Keratinocyte (primary cell): ENCODE measurements at regions not wholly inside any gene's neighbourhood (a gene's known extent, or its start where the extent isn't known, plus 50 kb on each side); places are given as distances from the start of the nearest gene placed in this dataset.
"Not testable (repeated sequence)": the region's sequence is repeated elsewhere in the genome, so short reads cannot be mapped to it uniquely, and the experiment has no call there.

Experiments used
- DNase-seq: peaks from one replicate; pipeline ENCODE4 v3.0.0-alpha.2; 2011; ENCODE audit warnings: low read depth, missing footprints, low spot score
- FAIRE-seq: peaks from 2 replicates; lab custom pipeline; 2011; peaks lifted over from hg19 to GRCh38; lab: Jason Lieb, UNC
- H2AFZ ChIP-seq: 2 replicates; pipeline ENCODE4 v1.6.0; 2012; ENCODE audit warnings: low read length, control low read depth, inconsistent platforms; ENCODE audit not compliant: control insufficient read depth
- H3K27ac ChIP-seq: 2 replicates; pipeline ENCODE4 v1.5.1; 2011; ENCODE audit warnings: low read length; ENCODE audit not compliant: control insufficient read depth, insufficient read depth
- H3K27me3 ChIP-seq: 3 replicates; pipeline ENCODE4 v1.6.0; 2011; ENCODE audit warnings: low read length; ENCODE audit not compliant: control insufficient read depth, insufficient read depth; ENCODE audit errors: extremely low read depth
- H3K36me3 ChIP-seq, 2 experiments: 2 replicates in 1 of 2; 3 replicates in 1 of 2; pipeline ENCODE4 v1.5.1; 2011; ENCODE audit warnings: low read length in 2 of 2, mild to moderate bottlenecking in 1 of 2; ENCODE audit not compliant: control insufficient read depth in 2 of 2, insufficient read depth in 2 of 2; ENCODE audit errors: extremely low read depth in 1 of 2
- H3K4me1 ChIP-seq: 3 replicates; pipeline ENCODE4 v1.5.1; 2011; ENCODE audit warnings: low read length; ENCODE audit not compliant: control insufficient read depth, insufficient read depth; ENCODE audit errors: extremely low read depth
- H3K4me2 ChIP-seq: 3 replicates; pipeline ENCODE4 v1.6.0; 2011; ENCODE audit warnings: low read depth, low read length; ENCODE audit not compliant: control insufficient read depth, insufficient read depth; ENCODE audit errors: extremely low read depth
- H3K4me3 ChIP-seq, 3 experiments: fragments of 200-600 bp in 1 of 3; sonication (generic) in 1 of 3; 2 replicates in 2 of 3; 3 replicates in 1 of 3; pipeline ENCODE4 v1.5.1; 2011 to 2016; ENCODE audit warnings: low read length in 3 of 3, mild to moderate bottlenecking in 3 of 3, control low read depth in 2 of 3, inconsistent platforms in 1 of 3, low read depth in 1 of 3, mixed read lengths in 1 of 3, mixed run types in 1 of 3, moderate library complexity in 1 of 3; ENCODE audit not compliant: control insufficient read depth in 2 of 3, insufficient read depth in 2 of 3; ENCODE audit errors: extremely low read depth in 1 of 3
- H3K79me2 ChIP-seq: 2 replicates; pipeline ENCODE4 v1.6.0; 2012; ENCODE audit warnings: low read length; ENCODE audit not compliant: control insufficient read depth, insufficient read depth
- H3K9ac ChIP-seq: 3 replicates; pipeline ENCODE4 v1.6.0; 2011; ENCODE audit warnings: low read length; ENCODE audit not compliant: control insufficient read depth, insufficient read depth; ENCODE audit errors: extremely low read depth
- H3K9me1 ChIP-seq: 3 replicates; pipeline ENCODE4 v1.6.0; 2011; ENCODE audit warnings: low read length; ENCODE audit not compliant: control insufficient read depth, insufficient read depth; ENCODE audit errors: extremely low read depth
- H3K9me3 ChIP-seq: 2 replicates; pipeline ENCODE4 v1.5.1; 2012; ENCODE audit warnings: low read depth, low read length; ENCODE audit not compliant: control insufficient read depth
- H4K20me1 ChIP-seq: 3 replicates; pipeline ENCODE4 v1.6.0; 2011; ENCODE audit warnings: low read length; ENCODE audit not compliant: control insufficient read depth, insufficient read depth; ENCODE audit errors: extremely low read depth
- CTCF ChIP-seq, 3 experiments: IDR thresholded peaks in 1 of 3; conservative IDR thresholded peaks in 1 of 3; optimal IDR thresholded peaks in 1 of 3; 2 replicates in 2 of 3; 3 replicates in 1 of 3; pipeline versions ENCODE3 to v1.5.1; 2011; ENCODE audit warnings: low read length in 3 of 3, mild to moderate bottlenecking in 3 of 3, moderate library complexity in 2 of 3, control low read depth in 1 of 3, inconsistent platforms in 1 of 3; ENCODE audit not compliant: insufficient read depth in 2 of 3; ENCODE audit errors: extremely low read depth in 1 of 3
- EZH2 ChIP-seq: IDR thresholded peaks from one replicate; pipeline ENCODE4 v1.6.1; 2012; ENCODE audit warnings: inconsistent platforms, mild to moderate bottlenecking, low read length, moderate library complexity
- dilution Hi-C: fragments of 300-500 bp; cut with MboI; formaldehyde crosslinking; loops from one replicate; pipeline ENCODE4 v1.7.0; 2020; ENCODE audit warnings: low sequenced_read_pairs; ENCODE audit not compliant: extremely low pct_ligation_motif_present

GRCh38 chr2:77725045-77725444 is 202.9 kb upstream of the LRRTM4 start:
- no peaks in the 10 kb centered on the region for H3K9me3 ChIP-seq
- H3K4me1 ChIP-seq: no peaks in the 10 kb centered on the region
- no peaks in the 10 kb centered on the region for H3K79me2 ChIP-seq
- TF ChIP-seq EZH2 (no peak), CTCF (optimal IDR thresholded peaks at IDR 0.05 in 1 of 3, IDR thresholded peaks at IDR 0.05 in 1 of 3, conservative IDR thresholded peaks at IDR 0.05 in 1 of 3; ENCODE audit: extremely low read depth in 1 of 3, insufficient read depth in 2 of 3, low read length in 3 of 3) (no peak)
- no peak overlapping the region for H2AFZ ChIP-seq
- DNase-seq (no peak), FAIRE-seq (no peak)
- no peak overlapping the region for H3K4me2 ChIP-seq
- no peaks in the 10 kb centered on the region for H4K20me1 ChIP-seq
- no peak overlapping the region for H3K4me3 ChIP-seq
- no peaks in the 10 kb centered on the region for H3K27me3 ChIP-seq
- no peaks in the 10 kb centered on the region for H3K9me1 ChIP-seq
- no peak overlapping the region for H3K9ac ChIP-seq
- no peaks in the 10 kb centered on the region for H3K36me3 ChIP-seq
- dilution Hi-C loops: no loop called here
- no peak overlapping the region for H3K27ac ChIP-seq

- H4K20me1 ChIP-seq, H3K4me2 ChIP-seq, H3K4me1 ChIP-seq, H3K27ac ChIP-seq, DNase-seq, dilution Hi-C loops, H2AFZ ChIP-seq, H3K4me3 ChIP-seq, H3K9ac ChIP-seq, H3K79me2 ChIP-seq, H3K9me3 ChIP-seq, H3K27me3 ChIP-seq, H3K36me3 ChIP-seq, H3K9me1 ChIP-seq, FAIRE-seq: not testable (repeated sequence)
These were observed 212.6 kb upstream of the LRRTM4 start for GRCh38 chr2:77734662-77735340.

- FAIRE-seq: no peak
- DNase-seq: no peak
- H3K79me2 ChIP-seq: no peaks in the 10 kb centered on the region
- no peak overlapping the region for H3K27ac ChIP-seq
- no peaks in the 10 kb centered on the region for H3K36me3 ChIP-seq
- no peaks in the 10 kb centered on the region for H4K20me1 ChIP-seq
- no peaks in the 10 kb centered on the region for H3K9me1 ChIP-seq
- dilution Hi-C loops: no loop called here
- no peak overlapping the region for H3K9ac ChIP-seq
- TF ChIP-seq CTCF (optimal IDR thresholded peaks at IDR 0.05 in 1 of 3, IDR thresholded peaks at IDR 0.05 in 1 of 3, conservative IDR thresholded peaks at IDR 0.05 in 1 of 3; ENCODE audit: extremely low read depth in 1 of 3, insufficient read depth in 2 of 3, low read length in 3 of 3) (no peak), EZH2 (no peak)
- H3K4me3 ChIP-seq: no peak overlapping the region
- peaks cover 2% of the 10 kb centered on the region for H3K9me3 ChIP-seq
- no peak overlapping the region for H3K4me2 ChIP-seq
- H3K4me1 ChIP-seq: no peaks in the 10 kb centered on the region
- no peak overlapping the region for H2AFZ ChIP-seq
- no peaks in the 10 kb centered on the region for H3K27me3 ChIP-seq
These were observed 215.1 kb upstream of the LRRTM4 start for GRCh38 chr2:77737236-77737635.
